ENCODE measurements at regions not wholly inside any gene's neighbourhood (a gene's known extent, or its start where the extent isn't known, plus 50 kb on each side); places are given as distances from the start of the nearest gene placed in this dataset.

DNA sequence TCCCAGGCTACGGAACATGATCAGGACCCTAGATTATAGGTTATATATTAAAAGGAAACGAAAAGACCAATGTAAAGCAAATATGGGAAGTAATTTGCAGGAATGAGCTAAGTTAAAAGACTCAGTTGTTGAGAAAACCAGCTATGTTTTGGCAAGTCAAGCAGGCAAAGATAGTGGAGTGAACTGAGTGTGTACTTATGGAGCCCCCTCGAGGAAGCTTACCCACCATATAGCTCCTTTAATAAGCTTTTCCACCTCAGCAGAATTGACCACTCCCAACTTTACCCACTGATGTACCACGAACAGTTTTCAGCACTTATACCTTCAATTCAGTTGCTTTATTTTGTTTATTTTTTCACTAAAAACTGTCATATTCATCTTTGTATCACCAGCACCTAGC, 57.3 kb upstream of the PJA2 start:
- TF ChIP-seq CTCF (IDR thresholded peaks at IDR 0.05), result no peak
- TF ChIP-seq EZH2 (IDR thresholded peaks at IDR 0.05), result no peak
